ENCODE measurements at regions not wholly inside any gene's neighbourhood (a gene's known extent, or its start where the extent isn't known, plus 50 kb on each side); places are given as distances from the start of the nearest gene placed in this dataset.

DNA sequence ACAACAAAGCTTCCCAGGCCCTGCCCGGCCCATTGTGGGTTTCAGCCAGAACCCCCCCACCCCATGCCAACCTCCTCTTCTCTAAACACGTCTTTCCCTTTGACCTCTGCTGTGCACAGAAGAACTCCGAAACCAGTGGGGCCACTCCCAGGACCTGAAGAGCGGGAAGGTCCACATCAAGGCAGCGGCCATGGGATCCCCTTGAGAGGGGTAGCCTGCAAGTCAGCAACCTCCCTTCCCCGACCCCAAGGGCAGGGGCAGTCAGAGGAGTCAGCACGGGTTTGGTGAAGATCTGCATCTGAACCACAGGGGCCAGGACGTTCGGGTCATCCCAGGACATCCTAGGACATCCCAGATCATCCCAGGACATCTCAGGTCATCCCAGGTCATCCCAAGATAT, 379.9 kb upstream of the IRX4 start:
- DNase-seq (no peak), ATAC-seq (no peak)
- intact Hi-C loops (cut with DNase I, micrococcal nuclease) = no loop called here
- Histone ChIP-seq H3K4me3 (no peak overlapping the region), H3K4me1 (ENCODE audit: low read depth) (no peaks in the 10 kb centered on the region), H3K9me3 (no peaks in the 10 kb centered on the region), H3K36me3 (ENCODE audit: low read depth) (no peaks in the 10 kb centered on the region)
- TF ChIP-seq, protein P1, sequence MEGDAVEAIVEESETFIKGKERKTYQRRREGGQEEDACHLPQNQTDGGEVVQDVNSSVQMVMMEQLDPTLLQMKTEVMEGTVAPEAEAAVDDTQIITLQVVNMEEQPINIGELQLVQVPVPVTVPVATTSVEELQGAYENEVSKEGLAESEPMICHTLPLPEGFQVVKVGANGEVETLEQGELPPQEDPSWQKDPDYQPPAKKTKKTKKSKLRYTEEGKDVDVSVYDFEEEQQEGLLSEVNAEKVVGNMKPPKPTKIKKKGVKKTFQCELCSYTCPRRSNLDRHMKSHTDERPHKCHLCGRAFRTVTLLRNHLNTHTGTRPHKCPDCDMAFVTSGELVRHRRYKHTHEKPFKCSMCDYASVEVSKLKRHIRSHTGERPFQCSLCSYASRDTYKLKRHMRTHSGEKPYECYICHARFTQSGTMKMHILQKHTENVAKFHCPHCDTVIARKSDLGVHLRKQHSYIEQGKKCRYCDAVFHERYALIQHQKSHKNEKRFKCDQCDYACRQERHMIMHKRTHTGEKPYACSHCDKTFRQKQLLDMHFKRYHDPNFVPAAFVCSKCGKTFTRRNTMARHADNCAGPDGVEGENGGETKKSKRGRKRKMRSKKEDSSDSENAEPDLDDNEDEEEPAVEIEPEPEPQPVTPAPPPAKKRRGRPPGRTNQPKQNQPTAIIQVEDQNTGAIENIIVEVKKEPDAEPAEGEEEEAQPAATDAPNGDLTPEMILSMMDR (IDR thresholded peaks at IDR 0.05) = no peak

DNA sequence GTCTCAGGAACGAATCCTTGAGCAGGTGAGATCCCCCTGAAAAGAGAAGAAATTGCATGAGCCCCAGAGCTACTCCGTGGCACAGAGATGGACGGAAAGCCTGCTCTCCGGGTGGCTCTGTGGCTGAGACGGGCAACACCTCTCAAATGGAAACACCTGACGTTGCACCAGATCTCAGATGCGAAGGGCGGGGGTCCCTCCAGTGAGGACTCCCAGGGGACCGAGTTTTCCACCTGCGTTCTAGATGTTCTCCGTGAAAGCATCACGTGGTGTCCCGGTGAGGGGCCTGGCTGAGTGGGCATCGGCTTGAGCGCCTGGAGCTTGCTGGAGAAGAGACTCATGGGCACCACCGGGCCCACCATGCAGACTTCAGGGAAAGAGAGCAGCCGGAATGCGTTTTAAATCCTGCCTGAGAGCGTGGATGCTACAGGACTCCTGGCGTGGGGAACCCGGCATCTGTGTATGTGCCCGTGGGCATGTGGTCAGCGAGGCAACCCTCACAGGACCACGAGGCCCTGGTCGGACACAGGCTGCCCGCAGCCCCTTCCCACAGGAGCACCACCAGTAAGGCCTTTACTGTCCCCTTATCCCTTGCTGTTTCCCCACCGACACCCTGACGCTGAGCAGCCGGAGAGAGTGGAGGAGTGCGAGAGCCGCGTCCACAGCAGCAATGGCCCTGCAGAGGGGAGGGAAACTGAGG, 378.4 kb upstream of the IRX4 start:
- DNase-seq (no peak), ATAC-seq (no peak)
- TF ChIP-seq, protein P1 (IDR thresholded peaks at IDR 0.05) = no peak
- intact Hi-C loops (cut with DNase I, micrococcal nuclease) = no loop called here
- Histone ChIP-seq H3K4me1 (ENCODE audit: low read depth) (no peaks in the 10 kb centered on the region), H3K9me3 (no peaks in the 10 kb centered on the region), H3K36me3 (ENCODE audit: low read depth) (no peaks in the 10 kb centered on the region), H3K4me3 (no peak overlapping the region)

DNA sequence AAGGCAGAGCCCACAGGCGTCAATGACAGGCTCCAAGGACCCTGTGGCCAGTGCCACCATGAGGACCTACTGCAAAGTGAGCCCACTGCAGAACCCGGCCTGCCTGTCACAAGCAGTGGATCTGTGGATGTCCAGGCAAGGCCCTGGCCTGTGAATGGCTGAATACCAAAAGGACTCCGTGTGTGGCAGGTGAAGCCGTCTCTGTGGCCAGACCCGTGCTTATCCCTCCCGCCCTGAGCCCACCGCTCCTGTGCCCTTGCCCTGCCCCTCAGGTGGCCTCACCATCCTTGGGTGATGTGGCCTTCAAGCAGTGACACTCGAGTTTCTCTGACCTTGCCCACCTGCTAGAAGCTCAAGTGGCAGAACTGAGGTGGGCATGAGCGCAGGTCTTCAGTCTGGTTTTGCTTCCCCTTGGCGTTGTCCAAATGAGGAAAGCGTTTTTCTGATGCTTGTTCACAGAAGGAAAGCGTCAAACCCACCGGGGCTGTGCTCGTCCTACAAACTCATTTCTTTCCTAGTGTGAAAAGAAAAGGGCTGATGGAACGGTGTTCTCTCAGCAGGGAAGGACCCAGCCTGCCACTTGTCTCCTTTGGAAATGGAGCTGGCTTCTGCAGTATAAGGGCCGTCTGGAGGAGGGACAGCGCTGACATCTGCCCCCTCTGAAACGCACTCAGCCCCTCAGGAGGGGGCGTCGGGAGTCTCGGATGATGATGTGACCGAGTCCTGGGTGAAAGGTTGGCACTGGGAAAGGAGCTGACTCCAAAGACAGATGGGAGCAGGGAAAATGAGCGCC, 377.7 kb upstream of the IRX4 start:
- no peaks in the 10 kb centered on the region for H3K9me3 ChIP-seq
- DNase-seq = no peak
- H3K36me3 ChIP-seq (ENCODE audit: low read depth) = no peaks in the 10 kb centered on the region
- ATAC-seq = no peak
- TF ChIP-seq, protein P1 (IDR thresholded peaks at IDR 0.05) = no peak
- H3K4me3 ChIP-seq = no peak overlapping the region
- no peaks in the 10 kb centered on the region for H3K4me1 ChIP-seq (ENCODE audit: low read depth)
- intact Hi-C loops (cut with DNase I, micrococcal nuclease) = no loop called here

DNA sequence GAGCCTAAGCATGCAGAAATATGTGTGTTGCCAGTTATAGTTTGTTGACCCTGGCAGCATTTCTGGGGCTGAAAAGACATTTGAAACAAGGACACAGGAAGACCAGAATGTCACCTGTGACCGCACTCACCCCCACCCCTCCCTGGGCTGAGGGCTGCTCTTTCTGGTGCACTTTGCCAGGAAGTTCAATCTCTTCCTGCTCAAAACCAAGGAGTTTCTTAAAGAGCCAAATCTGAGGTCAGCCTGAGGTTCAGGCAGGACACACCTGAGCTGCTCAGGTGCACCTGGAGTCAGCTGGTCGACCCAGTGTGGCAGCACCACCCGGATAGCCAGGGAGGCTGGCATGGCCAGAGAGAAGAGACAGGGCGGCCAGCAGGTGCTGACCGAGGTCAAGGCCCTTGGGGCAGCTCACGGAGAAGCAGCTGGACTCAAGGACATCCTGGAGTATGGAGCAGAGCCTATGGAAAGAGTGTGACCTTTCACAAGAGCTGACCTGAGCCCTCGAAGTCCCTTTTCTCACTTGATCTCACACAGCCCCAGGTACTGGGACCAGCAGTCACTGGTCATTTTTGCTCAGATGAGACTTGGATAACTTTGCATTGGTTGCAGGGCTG, 376.9 kb upstream of the IRX4 start:
- no peak overlapping the region for H3K4me3 ChIP-seq
- TF ChIP-seq, protein P1 (IDR thresholded peaks at IDR 0.05) = no peak
- H3K4me1 ChIP-seq (ENCODE audit: low read depth) = no peaks in the 10 kb centered on the region
- ATAC-seq = no peak
- DNase-seq = no peak
- H3K36me3 ChIP-seq (ENCODE audit: low read depth) = no peaks in the 10 kb centered on the region
- H3K9me3 ChIP-seq = no peaks in the 10 kb centered on the region
- intact Hi-C loops (cut with DNase I, micrococcal nuclease) = no loop called here

DNA sequence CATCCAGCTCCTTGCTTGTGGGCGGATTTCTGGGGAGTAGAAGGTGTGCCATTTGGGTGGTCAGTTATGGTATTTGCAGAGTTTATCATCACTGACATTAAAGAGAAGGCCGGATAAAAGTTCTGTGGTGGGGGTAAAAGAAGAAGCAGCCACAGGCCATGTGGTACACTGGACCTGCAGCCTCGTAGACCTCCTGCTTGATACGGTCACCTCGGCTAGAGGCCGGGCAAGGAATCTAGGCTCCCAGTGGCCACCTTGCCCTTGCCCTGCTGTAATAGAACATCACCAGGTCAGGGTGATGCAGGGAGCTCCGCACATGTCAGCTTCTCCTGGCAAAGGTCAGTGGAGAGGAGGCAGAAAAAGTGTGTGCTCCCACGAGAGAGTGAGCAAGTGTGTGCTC, 376.1 kb upstream of the IRX4 start:
- Histone ChIP-seq H3K4me3 (no peak overlapping the region), H3K9me3 (no peaks in the 10 kb centered on the region), H3K36me3 (ENCODE audit: low read depth) (no peaks in the 10 kb centered on the region), H3K4me1 (ENCODE audit: low read depth) (no peaks in the 10 kb centered on the region)
- DNase-seq (no peak), ATAC-seq (no peak)
- intact Hi-C loops (cut with DNase I, micrococcal nuclease) = no loop called here
- TF ChIP-seq, protein P1 (IDR thresholded peaks at IDR 0.05) = no peak

All from mucosa of descending colon (tissue), 3 donors.